GM23338 (cell line): ENCODE measurements at regions not wholly inside any gene's neighbourhood (a gene's known extent, or its start where the extent isn't known, plus 50 kb on each side); places are given as distances from the start of the nearest gene placed in this dataset.

Source experiments
- ATAC-seq: fragments of 200-7000 bp; cut with Tn5 transposase; 3 replicates; pipeline ENCODE4 v1.9.1; 2020
- DNase-seq: peaks from one replicate; pipeline ENCODE4 v3.0.0-alpha.2; 2015; ENCODE audit warnings: low spot score
- H2AFZ ChIP-seq: fragments of 200-600 bp; sonication (generic); 2 replicates; pipeline ENCODE4 v1.8.0; 2016; ENCODE audit warnings: antibody characterized with exemption, mild to moderate bottlenecking, moderate library complexity
- H3F3A ChIP-seq: fragments of 200-600 bp; sonication (generic); replicated peaks from 2 replicates; pipeline ENCODE4 v1.8.0; 2017; ENCODE audit warnings: antibody characterized with exemption, mixed run types, low read depth
- H3K27ac ChIP-seq: fragments of 200-600 bp; sonication (generic); 2 replicates; pipeline ENCODE4 v1.6.1; 2016; ENCODE audit warnings: low read depth
- H3K27me3 ChIP-seq: fragments of 200-600 bp; sonication (generic); 2 replicates; pipeline ENCODE4 v1.8.0; 2016; ENCODE audit warnings: mild to moderate bottlenecking, mixed run types, moderate library complexity; ENCODE audit not compliant: insufficient read depth
- H3K36me3 ChIP-seq: fragments of 200-600 bp; sonication (generic); 2 replicates; pipeline ENCODE4 v1.8.0; 2016; ENCODE audit warnings: mild to moderate bottlenecking; ENCODE audit not compliant: insufficient read depth
- H3K4me1 ChIP-seq: fragments of 200-600 bp; sonication (generic); 2 replicates; pipeline ENCODE4 v1.8.0; 2016; ENCODE audit warnings: mild to moderate bottlenecking, moderate library complexity; ENCODE audit not compliant: insufficient read depth
- H3K4me2 ChIP-seq: fragments of 200-600 bp; sonication (generic); 2 replicates; pipeline ENCODE4 v1.7.1; 2017; ENCODE audit warnings: mixed run types
- H3K4me3 ChIP-seq: fragments of 200-600 bp; sonication (generic); 2 replicates; pipeline ENCODE4 v1.6.1; 2016; ENCODE audit warnings: mixed run types
- H3K79me2 ChIP-seq: fragments of 200-600 bp; sonication (generic); replicated peaks from 2 replicates; pipeline ENCODE4 v1.8.0; 2017; ENCODE audit warnings: mild to moderate bottlenecking; ENCODE audit not compliant: insufficient read depth
- H3K9me2 ChIP-seq: fragments of 200-600 bp; sonication (generic); 2 replicates; pipeline ENCODE4 v1.8.0; 2017; ENCODE audit not compliant: insufficient read depth
- H4K20me1 ChIP-seq: fragments of 200-600 bp; sonication (generic); replicated peaks from 2 replicates; pipeline ENCODE4 v1.8.0; 2017; ENCODE audit warnings: mild to moderate bottlenecking; ENCODE audit not compliant: insufficient read depth
- H3K27ac Mint-ChIP-seq: 2 replicates; pipeline ENCODE4 v1.8.0; 2020; ENCODE audit warnings: inconsistent platforms, mild to moderate bottlenecking, moderate library complexity, mixed read lengths
- H3K27me3 Mint-ChIP-seq: 3 replicates; pipeline ENCODE4 v1.8.0; 2022; ENCODE audit warnings: low read depth, mild to moderate bottlenecking, moderate library complexity, mixed read lengths, inconsistent platforms; ENCODE audit not compliant: insufficient read depth, poor library complexity
- H3K36me3 Mint-ChIP-seq: 3 replicates; pipeline ENCODE4 v1.8.0; 2021; ENCODE audit warnings: low read depth, mild to moderate bottlenecking, inconsistent platforms, moderate library complexity, mixed read lengths
- H3K4me1 Mint-ChIP-seq: 3 replicates; pipeline ENCODE4 v1.8.0; 2020; ENCODE audit warnings: mild to moderate bottlenecking, inconsistent platforms, mixed read lengths
- H3K4me3 Mint-ChIP-seq: 3 replicates; pipeline ENCODE4 v1.8.0; 2021; ENCODE audit warnings: moderate library complexity, mild to moderate bottlenecking, inconsistent platforms, mixed read lengths
- H3K9me3 Mint-ChIP-seq: 3 replicates; pipeline ENCODE4 v1.8.0; 2020; ENCODE audit warnings: moderate library complexity, mild to moderate bottlenecking, inconsistent platforms, mixed read lengths
- CREB1 ChIP-seq: fragments of 250-450 bp; sonication (Bioruptor Pico); IDR thresholded peaks from 2 replicates; pipeline ENCODE4 v1.5.0; 2020; ENCODE audit warnings: low read depth, mild to moderate bottlenecking, moderate library complexity
- EZH2 ChIP-seq: fragments of 200-600 bp; sonication (generic); IDR thresholded peaks from one replicate; pipeline ENCODE4 v1.8.0; 2017; ENCODE audit warnings: antibody characterized with exemption, mild to moderate bottlenecking, low read depth; ENCODE audit not compliant: unreplicated experiment
- EZH2phosphoT487 ChIP-seq: fragments of 200-600 bp; sonication (generic); IDR thresholded peaks from one replicate; pipeline ENCODE4 v1.8.1; 2018; ENCODE audit warnings: antibody characterized with exemption; ENCODE audit not compliant: unreplicated experiment
- NANOG ChIP-seq: IDR thresholded peaks from 2 replicates; pipeline ENCODE4 v1.6.1; 2016; ENCODE audit warnings: antibody characterized with exemption, borderline replicate concordance
- POLR2AphosphoS5 ChIP-seq: IDR thresholded peaks from 2 replicates; pipeline ENCODE4 v1.6.1; 2016; ENCODE audit warnings: antibody characterized with exemption, low read depth
- ZNF114 ChIP-seq: fragments of 250-450 bp; sonication (Bioruptor Pico); IDR thresholded peaks from 2 replicates; pipeline ENCODE4 v1.5.0; 2020; ENCODE audit warnings: mild to moderate bottlenecking, moderate library complexity
- ZNF331 ChIP-seq: fragments of 250-450 bp; sonication (Bioruptor Pico); IDR thresholded peaks from 2 replicates; pipeline ENCODE4 v1.5.0; 2020; ENCODE audit warnings: low read depth, mild to moderate bottlenecking, moderate library complexity
- TF ChIP-seq, protein P1 (sequence below), 2 experiments: fragments of 200-600 bp in 1 of 2; sonication (generic) in 1 of 2; conservative IDR thresholded peaks; 2 replicates each; pipeline versions ENCODE4 v1.5.1 to v1.6.1; 2016 to 2017; ENCODE audit warnings: antibody characterized with exemption in 2 of 2, low read depth in 2 of 2, mild to moderate bottlenecking in 2 of 2, moderate library complexity in 1 of 2
- TF ChIP-seq, protein P2 (sequence below): IDR thresholded peaks from one replicate; pipeline ENCODE4 v1.6.1; 2018; ENCODE audit warnings: antibody characterized with exemption; ENCODE audit not compliant: unreplicated experiment

- no peak overlapping the region for H3K27ac ChIP-seq
- DNase-seq (no peak), ATAC-seq (peak; percentile 72)
- H3K4me1 ChIP-seq = no peaks in the 10 kb centered on the region
- H3K9me2 ChIP-seq = peaks cover 12% of the 10 kb centered on the region
- TF ChIP-seq POLR2AphosphoS5 (no peak), EZH2 (no peak), CREB1 (CRISPR knock-in tag) (no peak), ZNF114 (CRISPR knock-in tag) (no peak), EZH2phosphoT487 (no peak), NANOG (no peak)
- TF ChIP-seq, protein P1, sequence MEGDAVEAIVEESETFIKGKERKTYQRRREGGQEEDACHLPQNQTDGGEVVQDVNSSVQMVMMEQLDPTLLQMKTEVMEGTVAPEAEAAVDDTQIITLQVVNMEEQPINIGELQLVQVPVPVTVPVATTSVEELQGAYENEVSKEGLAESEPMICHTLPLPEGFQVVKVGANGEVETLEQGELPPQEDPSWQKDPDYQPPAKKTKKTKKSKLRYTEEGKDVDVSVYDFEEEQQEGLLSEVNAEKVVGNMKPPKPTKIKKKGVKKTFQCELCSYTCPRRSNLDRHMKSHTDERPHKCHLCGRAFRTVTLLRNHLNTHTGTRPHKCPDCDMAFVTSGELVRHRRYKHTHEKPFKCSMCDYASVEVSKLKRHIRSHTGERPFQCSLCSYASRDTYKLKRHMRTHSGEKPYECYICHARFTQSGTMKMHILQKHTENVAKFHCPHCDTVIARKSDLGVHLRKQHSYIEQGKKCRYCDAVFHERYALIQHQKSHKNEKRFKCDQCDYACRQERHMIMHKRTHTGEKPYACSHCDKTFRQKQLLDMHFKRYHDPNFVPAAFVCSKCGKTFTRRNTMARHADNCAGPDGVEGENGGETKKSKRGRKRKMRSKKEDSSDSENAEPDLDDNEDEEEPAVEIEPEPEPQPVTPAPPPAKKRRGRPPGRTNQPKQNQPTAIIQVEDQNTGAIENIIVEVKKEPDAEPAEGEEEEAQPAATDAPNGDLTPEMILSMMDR (conservative IDR thresholded peaks at IDR 0.05; ENCODE audit: low read depth in 2 of 2) = no peak
- TF ChIP-seq, protein P2, sequence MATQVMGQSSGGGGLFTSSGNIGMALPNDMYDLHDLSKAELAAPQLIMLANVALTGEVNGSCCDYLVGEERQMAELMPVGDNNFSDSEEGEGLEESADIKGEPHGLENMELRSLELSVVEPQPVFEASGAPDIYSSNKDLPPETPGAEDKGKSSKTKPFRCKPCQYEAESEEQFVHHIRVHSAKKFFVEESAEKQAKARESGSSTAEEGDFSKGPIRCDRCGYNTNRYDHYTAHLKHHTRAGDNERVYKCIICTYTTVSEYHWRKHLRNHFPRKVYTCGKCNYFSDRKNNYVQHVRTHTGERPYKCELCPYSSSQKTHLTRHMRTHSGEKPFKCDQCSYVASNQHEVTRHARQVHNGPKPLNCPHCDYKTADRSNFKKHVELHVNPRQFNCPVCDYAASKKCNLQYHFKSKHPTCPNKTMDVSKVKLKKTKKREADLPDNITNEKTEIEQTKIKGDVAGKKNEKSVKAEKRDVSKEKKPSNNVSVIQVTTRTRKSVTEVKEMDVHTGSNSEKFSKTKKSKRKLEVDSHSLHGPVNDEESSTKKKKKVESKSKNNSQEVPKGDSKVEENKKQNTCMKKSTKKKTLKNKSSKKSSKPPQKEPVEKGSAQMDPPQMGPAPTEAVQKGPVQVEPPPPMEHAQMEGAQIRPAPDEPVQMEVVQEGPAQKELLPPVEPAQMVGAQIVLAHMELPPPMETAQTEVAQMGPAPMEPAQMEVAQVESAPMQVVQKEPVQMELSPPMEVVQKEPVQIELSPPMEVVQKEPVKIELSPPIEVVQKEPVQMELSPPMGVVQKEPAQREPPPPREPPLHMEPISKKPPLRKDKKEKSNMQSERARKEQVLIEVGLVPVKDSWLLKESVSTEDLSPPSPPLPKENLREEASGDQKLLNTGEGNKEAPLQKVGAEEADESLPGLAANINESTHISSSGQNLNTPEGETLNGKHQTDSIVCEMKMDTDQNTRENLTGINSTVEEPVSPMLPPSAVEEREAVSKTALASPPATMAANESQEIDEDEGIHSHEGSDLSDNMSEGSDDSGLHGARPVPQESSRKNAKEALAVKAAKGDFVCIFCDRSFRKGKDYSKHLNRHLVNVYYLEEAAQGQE = no peak
- H3K36me3 Mint-ChIP-seq = no peaks in the 10 kb centered on the region
- H3K4me3 ChIP-seq = no peak overlapping the region
- no peak overlapping the region for H3K27ac Mint-ChIP-seq
- H3K36me3 ChIP-seq = no peaks in the 10 kb centered on the region
- H3K4me1 Mint-ChIP-seq = peaks cover 10% of the 10 kb centered on the region; the same call in 2 of the 3 replicates
- no peaks in the 10 kb centered on the region for H3K9me3 Mint-ChIP-seq
- H3K27me3 Mint-ChIP-seq = no peaks in the 10 kb centered on the region
- no peak overlapping the region for H3K4me3 Mint-ChIP-seq
- H4K20me1 ChIP-seq = no peaks in the 10 kb centered on the region
- H3K4me2 ChIP-seq = no peak overlapping the region
- peak overlapping the region; percentile 78 for H2AFZ ChIP-seq
- H3K27me3 ChIP-seq = no peaks in the 10 kb centered on the region
- no peaks in the 10 kb centered on the region for H3F3A ChIP-seq
- no peaks in the 10 kb centered on the region for H3K79me2 ChIP-seq
Observed at GRCh38 chr20:20955892-20956291, 150.3 kb downstream of the LINC00237 start.

DNA sequence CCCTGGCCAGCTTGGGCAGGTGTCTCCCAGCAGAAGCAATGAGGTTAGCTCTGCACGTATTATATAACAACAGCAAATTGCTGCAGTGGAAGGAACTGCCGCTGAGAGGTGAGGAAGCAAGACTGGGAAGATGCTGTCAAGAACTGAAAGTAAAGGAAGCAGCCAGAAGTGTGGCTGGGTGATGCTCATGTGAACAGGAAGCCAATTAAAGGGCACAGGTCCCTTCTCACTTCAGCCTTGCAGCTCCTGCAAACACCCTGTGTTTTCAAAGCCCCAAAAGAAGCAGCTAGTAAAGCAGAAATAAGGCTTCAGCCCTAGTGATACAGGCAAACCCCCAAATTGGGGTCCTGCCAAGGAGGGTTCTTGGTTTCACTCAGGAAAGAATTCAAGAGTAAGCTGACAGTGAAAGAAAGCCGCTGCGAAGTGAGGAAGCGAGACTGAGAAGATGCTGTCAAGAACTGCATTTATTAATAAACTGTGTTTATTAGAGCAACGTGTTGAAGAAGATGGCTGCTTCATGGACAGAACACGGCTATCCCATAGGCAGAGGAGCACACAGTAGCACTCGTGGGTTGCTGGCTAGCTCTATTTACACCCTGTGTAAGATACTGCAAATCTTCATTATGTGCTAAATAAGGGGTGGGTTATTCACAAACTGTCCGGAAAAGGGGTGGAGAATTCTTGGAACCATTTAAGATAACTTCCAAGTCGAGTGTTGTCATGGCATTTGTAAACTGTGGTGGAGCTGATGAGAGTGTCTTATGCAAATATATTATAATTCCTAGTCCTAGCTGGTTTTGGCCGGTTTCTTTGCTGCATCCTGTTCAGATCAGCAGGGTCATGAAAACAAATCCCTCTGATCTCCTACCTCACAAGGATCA is 152.2 kb downstream of the LINC00237 start:
- Mint-ChIP-seq H3K27ac (no peak overlapping the region), H3K9me3 (no peaks in the 10 kb centered on the region), H3K4me3 (no peak overlapping the region), H3K27me3 (no peaks in the 10 kb centered on the region), H3K36me3 (no peaks in the 10 kb centered on the region), H3K4me1 (0 out of 3 replicates have a peak, but pooled peaks cover 4% of the 10 kb centered on the region)
- H2AFZ ChIP-seq = no peak overlapping the region
- H3K4me2 ChIP-seq = no peak overlapping the region
- H3K79me2 ChIP-seq = no peaks in the 10 kb centered on the region
- DNase-seq (no peak), ATAC-seq (no peak)
- H3K9me2 ChIP-seq = peaks cover 14% of the 10 kb centered on the region
- H3F3A ChIP-seq = no peaks in the 10 kb centered on the region
- no peaks in the 10 kb centered on the region for H4K20me1 ChIP-seq
- H3K27me3 ChIP-seq = no peaks in the 10 kb centered on the region
- no peaks in the 10 kb centered on the region for H3K4me1 ChIP-seq
- H3K36me3 ChIP-seq = no peaks in the 10 kb centered on the region
- no peak overlapping the region for H3K27ac ChIP-seq
- no peak for TF ChIP-seq ZNF331
- no peak overlapping the region for H3K4me3 ChIP-seq
